Colonic mucosa (tissue), 4 donors: ENCODE measurements at regions not wholly inside any gene's neighbourhood (a gene's known extent, or its start where the extent isn't known, plus 50 kb on each side); places are given as distances from the start of the nearest gene placed in this dataset.

Source experiments
- DNase-seq: peaks from one replicate; pipeline ENCODE4 v3.0.0-alpha.2; 2020
- H3K27ac ChIP-seq: fragments of 200-600 bp; one replicate; pipeline ENCODE4 v1.8.0; 2021
- H3K27me3 ChIP-seq: fragments of 200-600 bp; one replicate; pipeline ENCODE4 v1.8.0; 2021
- H3K36me3 ChIP-seq: fragments of 200-600 bp; one replicate; pipeline ENCODE4 v1.8.0; 2021
- H3K4me1 ChIP-seq: fragments of 200-600 bp; one replicate; pipeline ENCODE4 v1.8.0; 2021; ENCODE audit warnings: mild to moderate bottlenecking
- H3K4me3 ChIP-seq: fragments of 200-600 bp; one replicate; pipeline ENCODE4 v1.8.0; 2021
- H3K9ac ChIP-seq, 2 donors: one replicate each; pipeline ENCODE4 v1.7.0; 2013; ENCODE audit warnings: control low read depth in 2 of 2, low read depth in 2 of 2, low read length in 2 of 2
- H3K9me3 ChIP-seq: fragments of 200-600 bp; one replicate; pipeline ENCODE4 v1.8.0; 2021
- intact Hi-C: fragments of 100-400 bp; cut with DNase I; formaldehyde crosslinking; loops from one replicate; pipeline ENCODE4 v1.14.1; 2022
- TF ChIP-seq, protein P1 (sequence below): fragments of 200-600 bp; IDR thresholded peaks from one replicate; pipeline ENCODE4 v1.8.0; 2022; ENCODE audit warnings: antibody characterized with exemption, mild to moderate bottlenecking
- donor health status: healthy.
- donor health status: DM: no; HTN: no; CAD: no.
- donor health status: DM: no; HTN: no; CAD: no.

DNA sequence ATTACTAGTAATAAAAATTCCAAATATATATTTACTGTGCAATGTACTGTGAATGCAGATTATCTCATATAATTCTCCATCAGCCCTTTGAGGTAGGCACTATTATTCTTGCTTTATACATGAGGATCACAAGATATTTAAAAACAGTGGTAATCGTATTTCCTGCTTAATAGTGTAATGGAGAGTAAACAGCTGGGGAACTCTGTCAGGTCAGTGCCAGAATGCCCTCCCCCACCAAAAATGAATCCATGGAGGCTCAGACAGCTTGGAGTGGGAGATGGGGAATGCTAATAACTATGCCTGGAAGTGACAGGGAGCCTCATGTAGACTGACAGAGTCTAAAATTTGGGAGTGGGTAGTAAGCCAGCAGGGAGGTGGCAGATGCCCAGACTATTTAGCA is 153.6 kb downstream of the PAH start:
- Histone ChIP-seq H3K27me3 (no peaks in the 10 kb centered on the region), H3K36me3 (no peaks in the 10 kb centered on the region), H3K27ac (no peak overlapping the region), H3K9me3 (no peaks in the 10 kb centered on the region), H3K4me1 (no peaks in the 10 kb centered on the region), H3K9ac (no peak overlapping the region), H3K4me3 (no peak overlapping the region)
- no peak for DNase-seq
- TF ChIP-seq, protein P1, sequence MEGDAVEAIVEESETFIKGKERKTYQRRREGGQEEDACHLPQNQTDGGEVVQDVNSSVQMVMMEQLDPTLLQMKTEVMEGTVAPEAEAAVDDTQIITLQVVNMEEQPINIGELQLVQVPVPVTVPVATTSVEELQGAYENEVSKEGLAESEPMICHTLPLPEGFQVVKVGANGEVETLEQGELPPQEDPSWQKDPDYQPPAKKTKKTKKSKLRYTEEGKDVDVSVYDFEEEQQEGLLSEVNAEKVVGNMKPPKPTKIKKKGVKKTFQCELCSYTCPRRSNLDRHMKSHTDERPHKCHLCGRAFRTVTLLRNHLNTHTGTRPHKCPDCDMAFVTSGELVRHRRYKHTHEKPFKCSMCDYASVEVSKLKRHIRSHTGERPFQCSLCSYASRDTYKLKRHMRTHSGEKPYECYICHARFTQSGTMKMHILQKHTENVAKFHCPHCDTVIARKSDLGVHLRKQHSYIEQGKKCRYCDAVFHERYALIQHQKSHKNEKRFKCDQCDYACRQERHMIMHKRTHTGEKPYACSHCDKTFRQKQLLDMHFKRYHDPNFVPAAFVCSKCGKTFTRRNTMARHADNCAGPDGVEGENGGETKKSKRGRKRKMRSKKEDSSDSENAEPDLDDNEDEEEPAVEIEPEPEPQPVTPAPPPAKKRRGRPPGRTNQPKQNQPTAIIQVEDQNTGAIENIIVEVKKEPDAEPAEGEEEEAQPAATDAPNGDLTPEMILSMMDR = no peak
- intact Hi-C loops = loop anchor here (10.0 kb wide), 1 partner anchor 819 kb away; no protein-coding TSS in a partner anchor

DNA sequence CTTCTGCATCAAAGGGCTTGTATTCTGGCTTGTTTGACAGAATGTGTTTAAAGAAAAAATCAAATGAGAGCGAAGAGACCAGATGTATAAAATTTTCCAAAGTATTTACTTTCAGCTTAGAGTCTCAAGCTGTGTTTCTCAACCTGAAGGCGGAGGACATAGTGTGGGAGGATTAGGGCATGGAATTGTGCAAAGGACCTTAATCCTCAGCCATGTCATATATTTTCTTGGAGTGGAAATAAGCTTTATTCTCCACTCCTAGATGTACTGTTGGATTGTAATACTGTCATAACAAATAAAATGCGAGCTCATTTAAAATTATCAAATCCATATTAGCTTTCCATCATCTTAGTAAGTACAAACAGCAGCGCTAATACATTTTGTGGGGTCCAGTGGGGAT is 154.0 kb downstream of the PAH start:
- Histone ChIP-seq H3K9ac (no peak overlapping the region), H3K4me1 (no peaks in the 10 kb centered on the region), H3K4me3 (no peak overlapping the region), H3K9me3 (no peaks in the 10 kb centered on the region), H3K36me3 (no peaks in the 10 kb centered on the region), H3K27ac (no peak overlapping the region), H3K27me3 (no peaks in the 10 kb centered on the region)
- DNase-seq = no peak
- intact Hi-C loops = loop anchor here (10.0 kb wide), 1 partner anchor 818 kb away; no protein-coding TSS in a partner anchor
- TF ChIP-seq, protein P1 = no peak

DNA sequence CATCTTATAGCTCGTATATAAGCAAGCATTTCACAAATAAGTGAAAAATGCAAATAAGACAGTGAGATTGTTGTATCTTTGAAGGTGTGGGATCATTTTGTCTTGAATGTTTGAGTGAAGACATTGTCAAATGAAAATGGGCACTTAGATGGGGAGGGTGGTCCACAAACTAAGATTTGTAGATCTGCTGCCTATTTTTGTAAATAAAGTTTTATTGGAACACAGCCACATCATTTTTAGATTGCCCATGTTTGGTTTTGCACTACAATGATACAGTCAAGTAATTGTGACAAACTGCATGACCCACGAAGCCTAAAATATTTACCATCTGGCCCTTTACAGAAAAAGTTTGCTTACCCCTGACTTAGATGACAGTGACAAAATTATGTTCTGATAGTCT is 156.7 kb downstream of the PAH start:
- Histone ChIP-seq H3K27ac (no peak overlapping the region), H3K9ac (no peak overlapping the region), H3K36me3 (no peaks in the 10 kb centered on the region), H3K4me3 (no peak overlapping the region), H3K4me1 (no peaks in the 10 kb centered on the region), H3K9me3 (no peaks in the 10 kb centered on the region), H3K27me3 (no peaks in the 10 kb centered on the region)
- no peak for DNase-seq
- TF ChIP-seq, protein P1 = no peak
- intact Hi-C loops = loop anchor here (10.0 kb wide), 1 partner anchor 816 kb away; no protein-coding TSS in a partner anchor

DNA sequence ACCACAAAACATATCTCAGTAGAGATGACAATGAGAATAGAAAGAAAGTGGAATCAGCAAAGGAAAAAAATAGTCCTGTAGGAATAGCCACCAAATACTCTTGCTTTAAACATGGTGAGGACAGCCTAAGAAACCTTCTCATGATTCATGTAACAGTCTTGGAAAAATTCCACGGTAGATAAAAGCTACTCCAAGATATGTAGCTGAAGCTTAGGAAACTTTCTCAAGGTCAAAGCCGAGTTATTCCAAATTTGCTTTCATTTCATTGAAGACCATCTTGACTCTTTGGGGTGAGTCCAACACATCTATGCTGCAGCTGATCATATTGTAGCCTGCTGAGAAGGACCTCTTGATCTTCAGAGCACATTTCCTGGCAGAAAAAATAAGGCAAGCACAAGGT is 157.6 kb downstream of the PAH start:
- intact Hi-C loops = no loop called here
- Histone ChIP-seq H3K4me1 (no peaks in the 10 kb centered on the region), H3K9me3 (no peaks in the 10 kb centered on the region), H3K27ac (no peak overlapping the region), H3K27me3 (no peaks in the 10 kb centered on the region), H3K9ac (no peak overlapping the region), H3K36me3 (no peaks in the 10 kb centered on the region), H3K4me3 (no peak overlapping the region)
- DNase-seq = no peak
- TF ChIP-seq, protein P1 = no peak

DNA sequence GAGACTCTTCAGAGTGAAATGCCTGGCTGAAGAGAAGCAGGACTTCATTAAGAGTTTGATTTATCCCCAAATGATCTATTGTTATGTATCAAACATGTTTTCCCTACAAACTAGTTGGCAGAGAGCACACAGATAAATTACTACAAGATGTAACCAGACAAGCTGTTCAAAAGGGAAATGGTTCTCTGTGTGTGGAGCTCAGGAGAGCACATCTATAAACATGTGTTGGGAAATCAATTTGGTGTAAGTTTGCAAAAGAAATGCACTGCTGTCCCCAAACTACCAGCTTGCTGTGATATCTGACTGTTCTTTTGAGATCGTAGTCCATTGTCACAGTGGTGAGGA is 159.2 kb downstream of the PAH start:
- no peak overlapping the region for H3K9ac ChIP-seq
- H3K9me3 ChIP-seq = no peaks in the 10 kb centered on the region
- H3K27ac ChIP-seq = no peak overlapping the region
- no peaks in the 10 kb centered on the region for H3K36me3 ChIP-seq
- intact Hi-C loops = no loop called here
- TF ChIP-seq, protein P1 = no peak
- DNase-seq = no peak
- no peaks in the 10 kb centered on the region for H3K4me1 ChIP-seq
- no peaks in the 10 kb centered on the region for H3K27me3 ChIP-seq
- no peak overlapping the region for H3K4me3 ChIP-seq
